Muscle of leg (tissue), 3 donors: ENCODE measurements at regions not wholly inside any gene's neighbourhood (a gene's known extent, or its start where the extent isn't known, plus 50 kb on each side); places are given as distances from the start of the nearest gene placed in this dataset.

Source experiments
- DNase-seq: peaks from one replicate; pipeline ENCODE4 v3.0.0; 2013
- H3K27ac ChIP-seq: one replicate; pipeline ENCODE4 v1.5.1; 2013; ENCODE audit warnings: mild to moderate bottlenecking, low read length, control low read depth
- H3K27me3 ChIP-seq: one replicate; pipeline ENCODE4 v1.6.1; 2013; ENCODE audit warnings: low read length; ENCODE audit not compliant: control insufficient read depth, insufficient read depth
- H3K36me3 ChIP-seq: one replicate; pipeline ENCODE4 v1.6.1; 2013; ENCODE audit warnings: low read length; ENCODE audit not compliant: control insufficient read depth, insufficient read depth
- H3K4me1 ChIP-seq: one replicate; pipeline ENCODE4 v1.6.1; 2013; ENCODE audit warnings: low read length; ENCODE audit not compliant: control insufficient read depth, insufficient read depth
- H3K4me3 ChIP-seq: one replicate; pipeline ENCODE4 v1.5.1; 2013; ENCODE audit warnings: low read length, control low read depth
- H3K9me3 ChIP-seq: replicated peaks from 2 replicates; pipeline ENCODE4 v1.6.1; 2013; ENCODE audit warnings: low read depth, low read length; ENCODE audit not compliant: control insufficient read depth
- WGBS: methylation state at CpG from one replicate; pipeline ENCODE4 v1.1.5; 2013; ENCODE audit warnings: missing lambda C conversion rate; ENCODE audit not compliant: insufficient coverage; 5-methylcytosine and 5-hydroxymethylcytosine counted together

GRCh38 chr22:47628477-47629272 lies 866.2 kb downstream of the TBC1D22A start:
- Histone ChIP-seq H3K36me3 (no peaks in the 10 kb centered on the region), H3K27me3 (no peaks in the 10 kb centered on the region), H3K9me3 (no peaks in the 10 kb centered on the region), H3K4me1 (peaks cover 12% of the 10 kb centered on the region), H3K27ac (no peak overlapping the region), H3K4me3 (no peak overlapping the region)
- DNase-seq = no peak
- 90% methylated on average over 14 of the region's 17 CpGs for WGBS

DNA sequence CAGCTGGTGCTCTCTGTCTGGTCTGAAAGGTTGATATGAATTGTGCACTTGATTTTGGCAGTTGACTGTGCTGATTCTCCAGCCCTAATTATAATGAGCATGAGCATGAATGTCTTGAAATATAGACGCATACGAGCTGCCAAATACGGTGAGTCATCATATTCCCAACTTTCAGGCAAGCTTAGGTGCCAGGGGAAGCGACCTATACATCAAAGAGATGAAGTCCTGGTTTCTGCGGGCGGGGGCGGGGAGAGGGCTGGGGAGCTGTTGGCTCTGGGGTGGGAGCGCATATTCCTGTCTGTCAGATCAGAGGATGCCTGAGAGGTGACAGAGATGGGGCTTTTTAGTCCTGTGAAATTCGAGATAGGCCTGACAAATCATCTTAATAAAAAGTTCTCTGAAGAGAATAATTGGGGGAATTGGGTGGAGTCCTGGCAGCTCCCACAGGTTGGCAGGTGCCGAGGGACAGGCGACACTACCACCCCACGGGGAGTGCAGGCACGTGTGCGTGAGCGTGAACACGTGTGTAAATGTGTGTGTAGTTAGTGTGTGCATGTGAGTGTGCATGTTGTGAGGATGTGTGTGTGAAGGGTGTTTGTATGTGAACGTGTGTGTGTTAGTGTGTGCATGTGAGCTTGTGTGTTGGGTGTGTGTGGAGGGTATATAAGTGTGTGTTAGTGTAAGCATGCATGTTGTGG lies 865.3 kb downstream of the TBC1D22A start:
- no peak overlapping the region for H3K27ac ChIP-seq
- 65% methylated on average over 11 of the region's 17 CpGs for WGBS
- peak; percentile 44 for DNase-seq

GRCh38 chr22:47626428-47627390 lies 864.3 kb downstream of the TBC1D22A start:
- H3K36me3 ChIP-seq = no peaks in the 10 kb centered on the region
- WGBS = 79% methylated on average over 10 of the region's 15 CpGs
- H3K27me3 ChIP-seq = no peaks in the 10 kb centered on the region
- H3K4me1 ChIP-seq = peaks cover 16% of the 10 kb centered on the region
- DNase-seq = no peak
- H3K9me3 ChIP-seq = no peaks in the 10 kb centered on the region
- no peak overlapping the region for H3K4me3 ChIP-seq
- no peak overlapping the region for H3K27ac ChIP-seq

More for the DNA sequence above, 865.3 kb downstream of the TBC1D22A start:
- H3K27me3 ChIP-seq = no peaks in the 10 kb centered on the region
- no peaks in the 10 kb centered on the region for H3K36me3 ChIP-seq
- peaks cover 16% of the 10 kb centered on the region for H3K4me1 ChIP-seq
- no peaks in the 10 kb centered on the region for H3K9me3 ChIP-seq
- no peak overlapping the region for H3K4me3 ChIP-seq

DNA sequence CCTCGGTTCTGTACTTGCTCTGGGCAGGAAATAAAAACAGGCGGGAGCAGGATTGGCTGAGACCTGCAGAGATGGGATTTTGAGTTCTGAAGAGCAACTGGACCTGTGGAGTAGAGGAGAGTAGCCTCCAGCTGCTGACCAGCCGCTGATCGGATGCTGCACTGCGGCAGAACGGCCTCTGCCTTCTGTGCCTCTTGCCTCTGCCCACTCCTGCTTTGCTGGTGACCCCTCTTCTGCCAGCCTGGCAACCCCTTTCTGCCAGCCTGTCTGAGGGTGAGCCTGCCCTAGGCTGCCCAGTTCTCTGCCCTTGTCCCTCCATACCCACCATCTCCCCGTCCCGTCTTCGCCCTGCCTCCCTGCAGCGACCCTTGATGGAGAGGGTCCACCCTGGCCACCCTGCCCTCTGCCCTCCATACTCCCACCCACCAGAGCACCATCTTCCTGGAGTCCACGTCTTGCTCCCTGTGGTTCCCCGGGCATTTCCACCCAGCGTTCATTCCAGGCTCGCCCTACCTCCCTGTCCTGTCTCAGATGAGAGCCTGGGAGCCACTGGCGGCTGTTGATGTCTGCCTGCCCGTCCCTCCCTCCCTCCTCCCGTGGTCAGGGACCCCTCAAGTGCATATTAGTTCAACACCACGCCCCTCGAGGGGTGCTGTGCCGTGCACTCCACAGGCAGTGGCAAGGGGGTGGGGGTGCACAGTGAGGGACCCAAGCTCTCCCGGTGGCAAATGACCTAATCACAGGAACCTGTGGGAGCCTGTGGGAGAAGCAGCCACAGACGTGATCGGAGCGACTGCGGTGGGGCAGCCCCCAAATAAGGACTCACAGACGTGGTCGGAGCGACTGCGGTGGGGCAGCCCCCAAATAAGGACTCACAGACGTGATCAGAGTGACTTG lies 863.3 kb downstream of the TBC1D22A start:
- 83% methylated on average over 26 of the region's 30 CpGs for WGBS

DNA sequence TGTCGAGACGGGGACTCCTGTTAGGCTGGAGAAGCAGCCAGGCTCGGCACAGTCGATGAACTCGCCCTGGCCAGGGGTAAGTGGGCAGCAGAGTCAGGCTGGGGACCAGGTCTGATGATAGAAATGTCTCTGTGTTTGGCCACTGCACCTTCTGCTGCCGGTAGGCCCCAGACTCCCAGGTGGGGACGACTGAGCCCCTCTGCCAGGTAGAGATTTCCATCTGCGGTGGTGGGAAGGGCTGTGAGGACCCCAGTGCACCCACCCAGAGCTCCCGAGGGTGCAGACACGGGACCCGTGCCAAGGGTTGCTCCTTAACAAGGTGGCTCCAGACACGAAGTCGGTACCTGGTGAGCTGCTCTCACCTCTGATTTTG lies 862.5 kb downstream of the TBC1D22A start:
- Histone ChIP-seq H3K27me3 (peaks cover 2% of the 10 kb centered on the region), H3K36me3 (no peaks in the 10 kb centered on the region), H3K4me3 (no peak overlapping the region), H3K4me1 (peaks cover 16% of the 10 kb centered on the region), H3K27ac (no peak overlapping the region), H3K9me3 (no peaks in the 10 kb centered on the region)
- no peak for DNase-seq
- WGBS = 65% methylated on average over 13 of the region's 13 CpGs

More for the DNA sequence above, 863.3 kb downstream of the TBC1D22A start:
- Histone ChIP-seq H3K36me3 (no peaks in the 10 kb centered on the region), H3K27me3 (no peaks in the 10 kb centered on the region), H3K27ac (no peak overlapping the region), H3K4me1 (peaks cover 16% of the 10 kb centered on the region), H3K4me3 (no peak overlapping the region), H3K9me3 (no peaks in the 10 kb centered on the region)
- DNase-seq = no peak

- Histone ChIP-seq H3K9me3 (no peaks in the 10 kb centered on the region), H3K4me1 (peaks cover 15% of the 10 kb centered on the region), H3K27me3 (peaks cover 2% of the 10 kb centered on the region), H3K27ac (no peak overlapping the region), H3K4me3 (no peak overlapping the region), H3K36me3 (no peaks in the 10 kb centered on the region)
- DNase-seq = no peak
- WGBS = 63% methylated on average over 18 of the region's 22 CpGs
Measured at GRCh38 chr22:47624252-47625012, 862.0 kb downstream of the TBC1D22A start.

DNA sequence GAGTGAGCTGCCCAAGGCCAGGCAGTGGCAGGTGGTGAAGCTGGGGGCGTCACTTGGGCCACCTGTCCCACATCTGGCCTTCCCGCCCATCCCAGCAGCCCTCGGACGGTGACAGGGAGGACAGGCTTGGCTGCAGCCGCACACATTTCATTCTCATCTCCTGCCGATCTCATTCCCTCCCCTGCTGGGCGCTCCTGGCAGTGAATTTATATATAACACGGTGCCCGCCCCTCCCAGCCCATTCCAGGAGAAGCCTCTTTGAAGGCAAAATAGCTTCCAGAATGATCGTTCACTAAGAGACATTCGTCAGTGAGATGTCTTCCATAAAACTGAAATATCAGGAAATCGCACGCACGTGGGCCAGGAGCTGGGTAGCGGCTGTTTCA lies 861.3 kb downstream of the TBC1D22A start:
- 67% methylated on average over 12 of the region's 15 CpGs for WGBS
- Histone ChIP-seq H3K36me3 (no peaks in the 10 kb centered on the region), H3K27ac (no peak overlapping the region), H3K9me3 (no peaks in the 10 kb centered on the region), H3K27me3 (peaks cover 2% of the 10 kb centered on the region), H3K4me3 (no peak overlapping the region), H3K4me1 (peaks cover 9% of the 10 kb centered on the region)
- DNase-seq = no peak

- Histone ChIP-seq H3K36me3 (no peaks in the 10 kb centered on the region), H3K9me3 (no peaks in the 10 kb centered on the region), H3K27me3 (peaks cover 4% of the 10 kb centered on the region), H3K4me1 (peaks cover 9% of the 10 kb centered on the region), H3K4me3 (no peak overlapping the region), H3K27ac (no peak overlapping the region)
- WGBS = 73% methylated on average over 18 of the region's 18 CpGs
- no peak for DNase-seq
Measured at GRCh38 chr22:47623066-47623762, 860.8 kb downstream of the TBC1D22A start.
